Keratinocyte (primary cell): ENCODE measurements at regions not wholly inside any gene's neighbourhood (a gene's known extent, or its start where the extent isn't known, plus 50 kb on each side); places are given as distances from the start of the nearest gene placed in this dataset.

ENCODE experiments used
- CTCF ChIP-seq, 3 experiments: IDR thresholded peaks in 1 of 3; conservative IDR thresholded peaks in 1 of 3; optimal IDR thresholded peaks in 1 of 3; 2 replicates in 2 of 3; 3 replicates in 1 of 3; pipeline versions ENCODE3 to v1.5.1; 2011; ENCODE audit warnings: low read length in 3 of 3, mild to moderate bottlenecking in 3 of 3, moderate library complexity in 2 of 3, control low read depth in 1 of 3, inconsistent platforms in 1 of 3; ENCODE audit not compliant: insufficient read depth in 2 of 3; ENCODE audit errors: extremely low read depth in 1 of 3
- EZH2 ChIP-seq: IDR thresholded peaks from one replicate; pipeline ENCODE4 v1.6.1; 2012; ENCODE audit warnings: inconsistent platforms, mild to moderate bottlenecking, low read length, moderate library complexity

DNA sequence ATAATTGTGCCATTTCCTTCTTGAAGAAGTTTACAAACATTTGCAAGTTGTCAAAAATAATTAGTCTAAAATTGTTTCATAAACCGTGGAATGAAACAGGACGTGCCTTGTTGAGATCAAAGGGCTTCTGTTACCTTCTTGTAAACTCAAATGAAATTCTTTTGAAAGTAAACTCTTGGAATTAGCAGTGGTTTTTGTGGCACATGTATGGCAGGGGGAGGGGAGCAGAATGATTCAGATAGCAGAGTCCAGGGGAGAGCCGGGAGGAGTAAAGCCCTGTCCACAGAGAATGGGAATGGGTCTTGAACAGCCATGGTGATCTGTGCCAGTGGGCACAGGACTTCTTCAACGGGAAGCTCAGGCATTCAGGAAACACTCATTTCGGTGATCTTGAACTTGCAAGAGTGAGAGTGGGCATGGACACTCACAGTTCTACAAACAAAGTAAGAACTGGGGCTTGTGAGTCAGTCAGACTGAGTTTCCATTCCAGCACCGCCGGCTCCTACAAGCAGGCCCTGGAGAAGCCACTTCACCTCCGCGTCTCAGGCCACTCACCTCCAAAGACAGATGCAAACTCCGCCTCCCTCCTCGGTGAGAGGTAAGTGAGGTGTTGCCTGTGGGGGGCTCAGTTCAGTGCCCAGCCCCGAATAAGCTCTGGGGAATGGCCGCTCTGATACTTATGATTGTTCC, 143.1 kb downstream of the CDH26 start:
- no peak for TF ChIP-seq CTCF (optimal IDR thresholded peaks at IDR 0.05 in 1 of 3, IDR thresholded peaks at IDR 0.05 in 1 of 3, conservative IDR thresholded peaks at IDR 0.05 in 1 of 3; ENCODE audit: extremely low read depth in 1 of 3, insufficient read depth in 2 of 3, low read length in 3 of 3)
- no peak for TF ChIP-seq EZH2
